Mucosa of descending colon (tissue), 3 donors: ENCODE measurements at regions not wholly inside any gene's neighbourhood (a gene's known extent, or its start where the extent isn't known, plus 50 kb on each side); places are given as distances from the start of the nearest gene placed in this dataset.

ENCODE experiments used
- ATAC-seq: fragments of 200-7000 bp; cut with Tn5 transposase; one replicate; pipeline ENCODE4 v1.9.1; 2020; ENCODE audit warnings: mild to moderate bottlenecking, moderate library complexity
- DNase-seq, 3 donors: peaks; one replicate each; pipeline ENCODE4 v3.0.0-alpha.2; 2020
- H3K36me3 ChIP-seq: fragments of 200-600 bp; one replicate; pipeline ENCODE4 v1.8.0; 2021; ENCODE audit warnings: low read depth, mild to moderate bottlenecking
- H3K4me1 ChIP-seq: fragments of 200-600 bp; one replicate; pipeline ENCODE4 v1.8.0; 2021; ENCODE audit warnings: low read depth, mild to moderate bottlenecking
- H3K4me3 ChIP-seq: fragments of 200-600 bp; one replicate; pipeline ENCODE4 v1.8.0; 2021; ENCODE audit warnings: mild to moderate bottlenecking
- H3K9me3 ChIP-seq: fragments of 200-600 bp; one replicate; pipeline ENCODE4 v1.8.0; 2021; ENCODE audit warnings: mild to moderate bottlenecking
- CTCF ChIP-seq: fragments of 200-600 bp; IDR thresholded peaks from one replicate; pipeline ENCODE4 v1.8.0; 2022; ENCODE audit warnings: antibody characterized with exemption, mild to moderate bottlenecking
- intact Hi-C, 2 donors: fragments of 100-400 bp; cut with DNase I in 1 of 2; cut with micrococcal nuclease in 1 of 2; formaldehyde crosslinking; loops; one replicate each; pipeline versions ENCODE4 v1.11.0 to v1.11.1; 2022; cut with DNase I, micrococcal nuclease
- donor health status: DM: no; HTN: no; CAD: no; lungs with moderate emphysema.
- donor health status: DM: no; HTN: no; CAD: no.
- donor health status: DM: no; HTN: yes; CAD: no.

- Histone ChIP-seq H3K4me3 (no peak overlapping the region), H3K36me3 (no peaks in the 10 kb centered on the region), H3K9me3 (no peaks in the 10 kb centered on the region), H3K4me1 (no peaks in the 10 kb centered on the region)
- TF ChIP-seq CTCF, result no peak
- intact Hi-C loops, result no loop called here
- DNase-seq (no peak), ATAC-seq (no peak)
Observed at GRCh38 chr7:121456015-121456414, 59.9 kb upstream of the FAM3C start.

- Histone ChIP-seq H3K4me1 (no peaks in the 10 kb centered on the region), H3K9me3 (no peaks in the 10 kb centered on the region), H3K36me3 (no peaks in the 10 kb centered on the region), H3K4me3 (no peak overlapping the region)
- intact Hi-C loops, result no loop called here
- ATAC-seq (no peak), DNase-seq (no peak)
- TF ChIP-seq CTCF, result no peak
Observed at GRCh38 chr7:121452389-121452788, 56.3 kb upstream of the FAM3C start.

- Histone ChIP-seq H3K36me3 (no peaks in the 10 kb centered on the region), H3K4me3 (no peak overlapping the region), H3K9me3 (no peaks in the 10 kb centered on the region), H3K4me1 (no peaks in the 10 kb centered on the region)
- intact Hi-C loops, result no loop called here
- no peak for DNase-seq
- no peak for ATAC-seq
- TF ChIP-seq CTCF, result no peak
Observed at GRCh38 chr7:121451367-121452094, 55.4 kb upstream of the FAM3C start.

- no peak for TF ChIP-seq CTCF
- Histone ChIP-seq H3K4me1 (no peaks in the 10 kb centered on the region), H3K9me3 (no peaks in the 10 kb centered on the region), H3K36me3 (no peaks in the 10 kb centered on the region), H3K4me3 (no peak overlapping the region)
- intact Hi-C loops, result no loop called here
- no peak for DNase-seq
- no peak for ATAC-seq
Observed at GRCh38 chr7:121450631-121451198, 54.6 kb upstream of the FAM3C start.

GRCh38 chr7:121449735-121450240, 53.7 kb upstream of the FAM3C start:
- DNase-seq (no peak), ATAC-seq (no peak)
- intact Hi-C loops, result no loop called here
- no peak overlapping the region for H3K4me3 ChIP-seq
- H3K36me3 ChIP-seq, result no peaks in the 10 kb centered on the region
- no peak for TF ChIP-seq CTCF
- H3K4me1 ChIP-seq, result no peaks in the 10 kb centered on the region
- H3K9me3 ChIP-seq, result no peaks in the 10 kb centered on the region
